A549 (cell line): ENCODE measurements at regions not wholly inside any gene's neighbourhood (a gene's known extent, or its start where the extent isn't known, plus 50 kb on each side); places are given as distances from the start of the nearest gene placed in this dataset.
"Not testable (repeated sequence)": the region's sequence is repeated elsewhere in the genome, so short reads cannot be mapped to it uniquely, and the experiment has no call there.

Source experiments
- ATAC-seq, 2 experiments: fragments of 200-7000 bp in 1 of 2; fragments of >200 bp in 1 of 2; cut with Nextera tagmentation in 1 of 2; cut with Tn5 transposase in 1 of 2; 3 replicates each; pipeline versions ENCODE4 v1.8.0 to v1.9.1; 2018 to 2020; ENCODE audit warnings: mild to moderate bottlenecking in 1 of 2, moderate library complexity in 1 of 2
- CTCF ChIA-PET: fragments of 300-600 bp; sonication (Branson Sonifier 250); formaldehyde crosslinking; extraction: SDS; loops from one replicate; lab custom pipeline; 2021; ENCODE audit warnings: antibody characterized with exemption, inconsistent platforms; lab: Yijun Ruan, JAX
- POLR2A ChIA-PET: fragments of 350-600 bp; formaldehyde crosslinking; extraction: SDS; loops from one replicate; lab custom pipeline; 2021; ENCODE audit warnings: antibody characterized with exemption, inconsistent platforms; lab: Yijun Ruan, JAX
- DNase-seq, 2 experiments: peaks; one replicate each; pipeline versions ENCODE4 v3.0.0 to v3.0.0-alpha.2; 2011 to 2016; ENCODE audit warnings: low read depth in 1 of 2, low spot score in 1 of 2
- FAIRE-seq: peaks from 2 replicates; lab custom pipeline; 2011; peaks lifted over from hg19 to GRCh38; lab: Jason Lieb, UNC
- H3K27ac ChIP-seq, 2 experiments: fragments of >200 bp; sonication (Bioruptor Twin); formaldehyde crosslinking; 3 replicates each; pipeline ENCODE4 v1.5.1; 2016 to 2017
- H3K4me1 ChIP-seq: fragments of >200 bp; sonication (Bioruptor Twin); formaldehyde crosslinking; 3 replicates; pipeline ENCODE4 v1.6.1; 2016
- H3K4me2 ChIP-seq: fragments of >200 bp; sonication (Bioruptor Twin); formaldehyde crosslinking; 3 replicates; pipeline ENCODE4 v1.6.1; 2016
- H3K4me3 ChIP-seq: fragments of >200 bp; sonication (Bioruptor Twin); formaldehyde crosslinking; 3 replicates; pipeline ENCODE4 v1.5.1; 2016
- H3K9me3 ChIP-seq: fragments of >200 bp; sonication (Bioruptor Twin); formaldehyde crosslinking; 3 replicates; pipeline ENCODE4 v1.6.1; 2016
- BHLHE40 ChIP-seq: IDR thresholded peaks from 2 replicates; pipeline ENCODE4 v1.6.1; 2012; ENCODE audit warnings: low read depth, low read length, inconsistent platforms
- CBX2 ChIP-seq: fragments of 200-600 bp; sonication (generic); IDR thresholded peaks from 2 replicates; pipeline ENCODE4 v1.6.1; 2016; ENCODE audit warnings: low read depth, mild to moderate bottlenecking, borderline replicate concordance
- CBX8 ChIP-seq: fragments of 200-600 bp; sonication (generic); IDR thresholded peaks from 2 replicates; pipeline ENCODE4 v1.6.1; 2016
- CHD2 ChIP-seq: fragments of 150-350 bp; IDR thresholded peaks from 2 replicates; pipeline ENCODE4 v1.6.1; 2014; ENCODE audit warnings: low read length; ENCODE audit not compliant: partially characterized antibody
- CHD4 ChIP-seq: fragments of 200-600 bp; sonication (generic); IDR thresholded peaks from 2 replicates; pipeline ENCODE4 v1.6.1; 2016; ENCODE audit warnings: antibody characterized with exemption, mild to moderate bottlenecking, borderline replicate concordance
- ESRRA ChIP-seq: fragments of 150-350 bp; IDR thresholded peaks from 2 replicates; pipeline ENCODE4 v1.6.1; 2014; ENCODE audit warnings: mild to moderate bottlenecking, low read length, borderline replicate concordance
- FOSB ChIP-seq: fragments of 250-450 bp; sonication (Bioruptor Pico); IDR thresholded peaks from 2 replicates; pipeline ENCODE4 v1.5.0; 2020; ENCODE audit warnings: mild to moderate bottlenecking, moderate library complexity
- FOXS1 ChIP-seq: fragments of 250-450 bp; sonication (Bioruptor Pico); IDR thresholded peaks from 2 replicates; pipeline ENCODE4 v1.5.0; 2020; ENCODE audit warnings: mild to moderate bottlenecking, moderate library complexity
- GATA3 ChIP-seq: IDR thresholded peaks from 2 replicates; pipeline ENCODE4 v1.6.1; 2012; ENCODE audit warnings: borderline replicate concordance
- HDAC2 ChIP-seq: fragments of 200-600 bp; sonication (generic); IDR thresholded peaks from 2 replicates; pipeline ENCODE4 v1.6.1; 2016
- HEYL ChIP-seq: fragments of 250-450 bp; sonication (Bioruptor Pico); IDR thresholded peaks from 2 replicates; pipeline ENCODE4 v1.8.0; 2021; ENCODE audit warnings: mild to moderate bottlenecking, moderate library complexity
- HOXA7 ChIP-seq: fragments of 250-450 bp; sonication (Bioruptor Pico); IDR thresholded peaks from 2 replicates; pipeline ENCODE4 v1.5.0; 2020; ENCODE audit warnings: mild to moderate bottlenecking, moderate library complexity
- KDM1A ChIP-seq: fragments of 200-600 bp; sonication (generic); IDR thresholded peaks from 2 replicates; pipeline ENCODE4 v1.6.1; 2016; ENCODE audit warnings: low read depth, mild to moderate bottlenecking
- KDM5A ChIP-seq: fragments of 200-600 bp; sonication (generic); IDR thresholded peaks from 2 replicates; pipeline ENCODE4 v1.6.1; 2016; ENCODE audit warnings: antibody characterized with exemption, mild to moderate bottlenecking
- MAFK ChIP-seq: fragments of 450-650 bp; IDR thresholded peaks from 2 replicates; pipeline ENCODE4 v1.6.1; 2014; ENCODE audit not compliant: partially characterized antibody
- MYC ChIP-seq: IDR thresholded peaks from 2 replicates; pipeline ENCODE4 v1.6.1; 2012; ENCODE audit warnings: mild to moderate bottlenecking, inconsistent platforms, low read length, improper control_type of control experiment, borderline replicate concordance
- POLR2A ChIP-seq: IDR thresholded peaks from 2 replicates; pipeline ENCODE4 v1.6.1; 2012; ENCODE audit warnings: mild to moderate bottlenecking, low read length
- RCOR1 ChIP-seq: fragments of 150-350 bp; IDR thresholded peaks from 2 replicates; pipeline ENCODE4 v1.6.1; 2014; ENCODE audit warnings: antibody characterized with exemption, low read length, low read depth
- RFX5 ChIP-seq: fragments of 450-650 bp; IDR thresholded peaks from 2 replicates; pipeline ENCODE4 v1.7.1; 2014; ENCODE audit warnings: antibody characterized with exemption, mild to moderate bottlenecking, moderate library complexity
- ZC3H11A ChIP-seq: fragments of 450-650 bp; IDR thresholded peaks from 2 replicates; pipeline ENCODE4 v1.6.1; 2014; ENCODE audit warnings: antibody characterized with exemption, mild to moderate bottlenecking
- ZSCAN20 ChIP-seq: fragments of 250-450 bp; sonication (Bioruptor Pico); IDR thresholded peaks from 2 replicates; pipeline ENCODE4 v1.8.0; 2022; ENCODE audit warnings: mild to moderate bottlenecking, moderate library complexity
- WGBS: methylation state at CpG from one replicate; pipeline ENCODE4 v1.1.6; 2017; ENCODE audit errors: missing lambda C conversion rate; 5-methylcytosine and 5-hydroxymethylcytosine counted together
- TF ChIP-seq, protein P1 (sequence below): fragments of 250-450 bp; sonication (Bioruptor Pico); IDR thresholded peaks from 2 replicates; pipeline ENCODE4 v1.5.0; 2020; ENCODE audit warnings: low read depth, mild to moderate bottlenecking, moderate library complexity
- TF ChIP-seq, protein P2 (sequence below): fragments of >200 bp; sonication (Bioruptor Twin); formaldehyde crosslinking; IDR thresholded peaks from 3 replicates; pipeline ENCODE4 v1.6.1; 2016
- TF ChIP-seq, protein P3 (sequence below): fragments of >200 bp; sonication (Bioruptor Twin); formaldehyde crosslinking; IDR thresholded peaks from 2 replicates; pipeline ENCODE4 v1.6.1; 2016
- TF ChIP-seq, protein P4 (sequence below): fragments of 200-600 bp; sonication (generic); IDR thresholded peaks from 2 replicates; pipeline ENCODE4 v1.6.1; 2016; ENCODE audit warnings: antibody characterized with exemption, mild to moderate bottlenecking, moderate library complexity
- TF ChIP-seq, protein P5 (sequence below): IDR thresholded peaks from 2 replicates; pipeline ENCODE4 v1.6.1; 2012
- TF ChIP-seq, protein P6 (sequence below): fragments of >200 bp; sonication (Bioruptor Twin); formaldehyde crosslinking; IDR thresholded peaks from 3 replicates; pipeline ENCODE4 v1.5.1; 2016

DNA sequence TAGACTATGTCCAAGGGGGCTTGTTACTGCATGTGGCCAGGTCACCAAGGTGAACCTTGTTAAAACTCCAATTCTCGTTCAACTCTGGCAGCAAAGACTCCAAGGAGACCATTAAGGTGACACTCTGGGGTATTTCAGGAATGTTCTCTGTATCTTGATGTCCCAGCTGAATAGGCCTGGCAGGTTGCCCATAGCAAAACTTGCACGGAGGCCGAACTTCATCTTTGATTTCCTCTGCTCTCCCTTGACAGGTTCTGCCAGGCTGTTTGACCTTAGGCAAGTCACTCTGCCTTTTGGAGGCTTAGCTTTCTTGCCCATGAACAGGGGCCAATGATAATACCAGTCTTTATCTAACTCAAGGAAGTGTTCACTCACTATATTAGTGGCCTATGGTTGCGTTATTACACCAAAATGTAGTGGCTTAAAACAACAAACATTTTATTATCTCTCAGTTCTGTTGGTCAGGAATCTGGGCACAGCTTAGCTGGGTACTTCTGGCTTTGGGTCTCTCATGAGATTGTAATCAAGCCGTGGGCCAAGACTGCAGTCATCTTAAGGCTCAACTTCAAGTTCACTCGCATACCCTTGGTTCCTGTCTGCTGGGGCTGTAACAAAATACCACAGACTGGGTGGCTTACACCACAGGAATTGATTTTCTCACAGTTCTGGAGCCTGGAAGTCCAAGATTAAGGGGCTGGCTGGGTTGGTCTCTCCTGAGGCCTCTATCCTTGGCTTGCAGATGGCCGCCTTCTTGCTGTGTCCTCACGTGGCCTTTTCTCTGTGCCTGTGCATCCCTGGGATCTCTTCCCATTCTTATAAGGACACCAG lies 168.5 kb downstream of the UTP18 start:
- 80% methylated on average over 8 of the region's 8 CpGs for WGBS
- Histone ChIP-seq H3K4me2 (no peak overlapping the region), H3K27ac (peak overlapping the region in 1 of 2 experiments; percentile 7; a peak in 1 of 6 replicates), H3K9me3 (no peaks in the 10 kb centered on the region), H3K4me1 (peaks cover 6% of the 10 kb centered on the region; the same call in 2 of the 3 replicates), H3K4me3 (no peak overlapping the region)
- TF ChIP-seq HDAC2 (no peak), CBX2 (no peak), CHD4 (no peak), KDM5A (no peak), FOSB (CRISPR knock-in tag) (no peak), HOXA7 (CRISPR knock-in tag) (no peak), CBX8 (no peak), ZC3H11A (no peak), FOXS1 (CRISPR knock-in tag) (no peak), RCOR1 (no peak), BHLHE40 (no peak), HEYL (CRISPR knock-in tag) (no peak)
- TF ChIP-seq, protein P1, sequence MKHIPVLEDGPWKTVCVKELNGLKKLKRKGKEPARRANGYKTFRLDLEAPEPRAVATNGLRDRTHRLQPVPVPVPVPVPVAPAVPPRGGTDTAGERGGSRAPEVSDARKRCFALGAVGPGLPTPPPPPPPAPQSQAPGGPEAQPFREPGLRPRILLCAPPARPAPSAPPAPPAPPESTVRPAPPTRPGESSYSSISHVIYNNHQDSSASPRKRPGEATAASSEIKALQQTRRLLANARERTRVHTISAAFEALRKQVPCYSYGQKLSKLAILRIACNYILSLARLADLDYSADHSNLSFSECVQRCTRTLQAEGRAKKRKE (CRISPR knock-in tag): no peak
- CTCF ChIA-PET: interaction anchor here (1.0 to 3.3 kb wide), 3 partner anchors 16 to 57 kb away, joined by 3 to 10 read pairs (median 8); no protein-coding TSS in a partner anchor
- no peak for DNase-seq
- peak; percentile 54 for FAIRE-seq
- POLR2A ChIA-PET: no interaction called here
- no peak for ATAC-seq

DNA sequence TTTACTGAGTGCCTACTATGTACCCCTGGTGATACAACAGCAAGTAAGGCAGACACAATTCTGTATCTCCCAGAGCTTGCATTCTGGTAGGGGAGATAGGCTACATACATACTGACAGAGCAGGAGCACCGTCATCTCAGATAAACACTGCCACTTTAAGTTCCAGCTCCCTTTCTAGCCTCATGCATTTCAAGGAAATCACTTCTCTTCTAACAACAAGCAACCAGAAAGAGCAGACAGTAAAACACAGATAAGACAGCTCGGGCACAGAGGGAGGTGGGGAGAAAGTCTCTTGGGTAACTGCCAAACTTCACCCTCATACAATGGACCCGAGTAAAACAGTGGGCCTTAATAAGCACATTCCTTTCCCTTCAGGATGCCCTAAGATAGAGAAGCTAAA lies 169.6 kb downstream of the UTP18 start:
- H3K4me1 ChIP-seq, H3K9me3 ChIP-seq, H3K4me3 ChIP-seq, ATAC-seq, FAIRE-seq, POLR2A ChIA-PET, H3K4me2 ChIP-seq, DNase-seq, H3K27ac ChIP-seq: not testable (repeated sequence)
- 31% methylated on average over 3 of the region's 3 CpGs for WGBS
- CTCF ChIA-PET: interaction anchor here (1.2 to 3.3 kb wide), 4 partner anchors 32 to 106 kb away, joined by 3 to 11 read pairs (median 9); no protein-coding TSS in a partner anchor

DNA sequence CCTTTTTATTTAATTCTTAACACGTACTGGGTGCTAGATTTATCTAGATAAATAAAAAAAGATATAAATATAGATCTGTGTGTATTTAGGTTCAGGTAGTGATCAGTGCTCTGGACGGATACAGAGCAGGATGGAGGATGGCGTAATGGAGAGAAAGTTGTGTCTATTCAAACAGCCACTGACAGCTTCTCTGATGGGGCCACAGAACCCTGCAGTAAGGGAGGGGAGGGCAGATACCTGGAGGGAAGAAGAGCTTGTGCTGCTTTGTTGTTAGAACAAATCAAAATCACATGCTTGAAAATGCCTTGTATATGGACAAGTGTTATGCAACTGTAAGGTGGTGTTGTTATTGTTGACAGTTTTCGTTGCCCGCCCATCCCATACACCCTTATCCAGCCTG lies 170.2 kb downstream of the UTP18 start:
- WGBS: 70% methylated on average over 5 of the region's 5 CpGs
- FAIRE-seq (no peak), DNase-seq (no peak), ATAC-seq (no peak)
- Histone ChIP-seq H3K4me1 (peaks cover 16% of the 10 kb centered on the region), H3K9me3 (no peaks in the 10 kb centered on the region), H3K4me2 (no peak overlapping the region), H3K27ac (no peak overlapping the region), H3K4me3 (no peak overlapping the region)
- CTCF ChIA-PET: interaction anchor here (1.2 to 3.3 kb wide), 4 partner anchors 31 to 105 kb away, joined by 3 to 11 read pairs (median 6); no protein-coding TSS in a partner anchor
- POLR2A ChIA-PET: no interaction called here
- TF ChIP-seq ZSCAN20 (CRISPR knock-in tag) (no peak), CHD4 (no peak), ESRRA (no peak), GATA3 (no peak), MAFK (no peak), KDM1A (no peak), RFX5 (no peak), RCOR1 (no peak), CBX2 (no peak), MYC (no peak), POLR2A (no peak), CHD2 (no peak)
- TF ChIP-seq, protein P2, sequence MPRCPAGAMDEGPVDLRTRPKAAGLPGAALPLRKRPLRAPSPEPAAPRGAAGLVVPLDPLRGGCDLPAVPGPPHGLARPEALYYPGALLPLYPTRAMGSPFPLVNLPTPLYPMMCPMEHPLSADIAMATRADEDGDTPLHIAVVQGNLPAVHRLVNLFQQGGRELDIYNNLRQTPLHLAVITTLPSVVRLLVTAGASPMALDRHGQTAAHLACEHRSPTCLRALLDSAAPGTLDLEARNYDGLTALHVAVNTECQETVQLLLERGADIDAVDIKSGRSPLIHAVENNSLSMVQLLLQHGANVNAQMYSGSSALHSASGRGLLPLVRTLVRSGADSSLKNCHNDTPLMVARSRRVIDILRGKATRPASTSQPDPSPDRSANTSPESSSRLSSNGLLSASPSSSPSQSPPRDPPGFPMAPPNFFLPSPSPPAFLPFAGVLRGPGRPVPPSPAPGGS: no peak
- TF ChIP-seq, protein P3, sequence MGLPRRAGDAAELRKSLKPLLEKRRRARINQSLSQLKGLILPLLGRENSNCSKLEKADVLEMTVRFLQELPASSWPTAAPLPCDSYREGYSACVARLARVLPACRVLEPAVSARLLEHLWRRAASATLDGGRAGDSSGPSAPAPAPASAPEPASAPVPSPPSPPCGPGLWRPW: no peak
- TF ChIP-seq, protein P4, sequence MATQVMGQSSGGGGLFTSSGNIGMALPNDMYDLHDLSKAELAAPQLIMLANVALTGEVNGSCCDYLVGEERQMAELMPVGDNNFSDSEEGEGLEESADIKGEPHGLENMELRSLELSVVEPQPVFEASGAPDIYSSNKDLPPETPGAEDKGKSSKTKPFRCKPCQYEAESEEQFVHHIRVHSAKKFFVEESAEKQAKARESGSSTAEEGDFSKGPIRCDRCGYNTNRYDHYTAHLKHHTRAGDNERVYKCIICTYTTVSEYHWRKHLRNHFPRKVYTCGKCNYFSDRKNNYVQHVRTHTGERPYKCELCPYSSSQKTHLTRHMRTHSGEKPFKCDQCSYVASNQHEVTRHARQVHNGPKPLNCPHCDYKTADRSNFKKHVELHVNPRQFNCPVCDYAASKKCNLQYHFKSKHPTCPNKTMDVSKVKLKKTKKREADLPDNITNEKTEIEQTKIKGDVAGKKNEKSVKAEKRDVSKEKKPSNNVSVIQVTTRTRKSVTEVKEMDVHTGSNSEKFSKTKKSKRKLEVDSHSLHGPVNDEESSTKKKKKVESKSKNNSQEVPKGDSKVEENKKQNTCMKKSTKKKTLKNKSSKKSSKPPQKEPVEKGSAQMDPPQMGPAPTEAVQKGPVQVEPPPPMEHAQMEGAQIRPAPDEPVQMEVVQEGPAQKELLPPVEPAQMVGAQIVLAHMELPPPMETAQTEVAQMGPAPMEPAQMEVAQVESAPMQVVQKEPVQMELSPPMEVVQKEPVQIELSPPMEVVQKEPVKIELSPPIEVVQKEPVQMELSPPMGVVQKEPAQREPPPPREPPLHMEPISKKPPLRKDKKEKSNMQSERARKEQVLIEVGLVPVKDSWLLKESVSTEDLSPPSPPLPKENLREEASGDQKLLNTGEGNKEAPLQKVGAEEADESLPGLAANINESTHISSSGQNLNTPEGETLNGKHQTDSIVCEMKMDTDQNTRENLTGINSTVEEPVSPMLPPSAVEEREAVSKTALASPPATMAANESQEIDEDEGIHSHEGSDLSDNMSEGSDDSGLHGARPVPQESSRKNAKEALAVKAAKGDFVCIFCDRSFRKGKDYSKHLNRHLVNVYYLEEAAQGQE: no peak
- TF ChIP-seq, protein P5, sequence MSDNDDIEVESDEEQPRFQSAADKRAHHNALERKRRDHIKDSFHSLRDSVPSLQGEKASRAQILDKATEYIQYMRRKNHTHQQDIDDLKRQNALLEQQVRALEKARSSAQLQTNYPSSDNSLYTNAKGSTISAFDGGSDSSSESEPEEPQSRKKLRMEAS: no peak
- TF ChIP-seq, protein P6, sequence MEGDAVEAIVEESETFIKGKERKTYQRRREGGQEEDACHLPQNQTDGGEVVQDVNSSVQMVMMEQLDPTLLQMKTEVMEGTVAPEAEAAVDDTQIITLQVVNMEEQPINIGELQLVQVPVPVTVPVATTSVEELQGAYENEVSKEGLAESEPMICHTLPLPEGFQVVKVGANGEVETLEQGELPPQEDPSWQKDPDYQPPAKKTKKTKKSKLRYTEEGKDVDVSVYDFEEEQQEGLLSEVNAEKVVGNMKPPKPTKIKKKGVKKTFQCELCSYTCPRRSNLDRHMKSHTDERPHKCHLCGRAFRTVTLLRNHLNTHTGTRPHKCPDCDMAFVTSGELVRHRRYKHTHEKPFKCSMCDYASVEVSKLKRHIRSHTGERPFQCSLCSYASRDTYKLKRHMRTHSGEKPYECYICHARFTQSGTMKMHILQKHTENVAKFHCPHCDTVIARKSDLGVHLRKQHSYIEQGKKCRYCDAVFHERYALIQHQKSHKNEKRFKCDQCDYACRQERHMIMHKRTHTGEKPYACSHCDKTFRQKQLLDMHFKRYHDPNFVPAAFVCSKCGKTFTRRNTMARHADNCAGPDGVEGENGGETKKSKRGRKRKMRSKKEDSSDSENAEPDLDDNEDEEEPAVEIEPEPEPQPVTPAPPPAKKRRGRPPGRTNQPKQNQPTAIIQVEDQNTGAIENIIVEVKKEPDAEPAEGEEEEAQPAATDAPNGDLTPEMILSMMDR: no peak
